Mesenchymal stem cell (in vitro differentiated cells and primary cell): ENCODE measurements at regions not wholly inside any gene's neighbourhood (a gene's known extent, or its start where the extent isn't known, plus 50 kb on each side); places are given as distances from the start of the nearest gene placed in this dataset.
"Not testable (repeated sequence)": the region's sequence is repeated elsewhere in the genome, so short reads cannot be mapped to it uniquely, and the experiment has no call there.

Experiments used
- DNase-seq: peaks from one replicate; pipeline ENCODE4 v3.0.0-alpha.2; 2013
- H2AFZ ChIP-seq: one replicate; pipeline ENCODE4 v1.6.1; 2013; ENCODE audit warnings: low read depth, mild to moderate bottlenecking, control low read depth, inconsistent platforms, low read length, moderate library complexity
- H2AK5ac ChIP-seq: 2 replicates; pipeline ENCODE4 v1.6.1; 2013; ENCODE audit warnings: low read length, moderate library complexity, mild to moderate bottlenecking, inconsistent platforms; ENCODE audit not compliant: severe bottlenecking
- H2BK120ac ChIP-seq: one replicate; pipeline ENCODE4 v1.6.1; 2013; ENCODE audit warnings: low read depth, mild to moderate bottlenecking, inconsistent platforms, low read length, moderate library complexity
- H2BK12ac ChIP-seq, 2 experiments: one replicate each; pipeline ENCODE4 v1.6.1; 2013; ENCODE audit warnings: inconsistent platforms in 2 of 2, low read length in 2 of 2, mild to moderate bottlenecking in 2 of 2, moderate library complexity in 2 of 2, control low read depth in 1 of 2
- H2BK15ac ChIP-seq: one replicate; pipeline ENCODE4 v1.6.1; 2013; ENCODE audit warnings: mild to moderate bottlenecking, low read depth, inconsistent platforms; ENCODE audit not compliant: poor library complexity, severe bottlenecking
- H2BK5ac ChIP-seq: 2 replicates; pipeline ENCODE4 v1.6.1; 2013; ENCODE audit warnings: low read depth, mild to moderate bottlenecking, low read length, control low read depth, inconsistent platforms; ENCODE audit not compliant: poor library complexity, severe bottlenecking
- H3K14ac ChIP-seq, 2 experiments: one replicate each; pipeline ENCODE4 v1.6.1; 2013; ENCODE audit warnings: inconsistent platforms in 2 of 2, low read length in 2 of 2, control low read depth in 1 of 2, mild to moderate bottlenecking in 1 of 2, moderate library complexity in 1 of 2
- H3K18ac ChIP-seq, 2 experiments: one replicate each; pipeline ENCODE4 v1.6.1; 2013; ENCODE audit warnings: inconsistent platforms in 2 of 2, low read length in 2 of 2, control low read depth in 1 of 2, low read depth in 1 of 2, mild to moderate bottlenecking in 1 of 2
- H3K23ac ChIP-seq, 2 experiments: one replicate each; pipeline ENCODE4 v1.6.1; 2013; ENCODE audit warnings: inconsistent platforms in 2 of 2, low read length in 2 of 2, mild to moderate bottlenecking in 2 of 2, moderate library complexity in 2 of 2, control low read depth in 1 of 2
- H3K27ac ChIP-seq: 2 replicates; pipeline ENCODE4 v1.5.1; 2013; ENCODE audit warnings: mild to moderate bottlenecking, moderate library complexity, low read length, control low read depth, inconsistent platforms; ENCODE audit not compliant: poor library complexity, severe bottlenecking
- H3K27me3 ChIP-seq, 2 experiments: 2 replicates each; pipeline versions ENCODE4 v1.6.1 to v1.7.0; 2013; ENCODE audit warnings: low read length in 2 of 2, mild to moderate bottlenecking in 2 of 2, moderate library complexity in 2 of 2, control low read depth in 1 of 2, inconsistent platforms in 1 of 2; ENCODE audit not compliant: control insufficient read depth in 1 of 2, insufficient read depth in 1 of 2
- H3K36me3 ChIP-seq, 2 experiments: 2 replicates each; pipeline versions ENCODE4 v1.6.1 to v1.7.0; 2013; ENCODE audit warnings: low read length in 2 of 2, control low read depth in 1 of 2, inconsistent platforms in 1 of 2, low read depth in 1 of 2, mild to moderate bottlenecking in 1 of 2; ENCODE audit not compliant: insufficient read depth in 2 of 2, control insufficient read depth in 1 of 2
- H3K4ac ChIP-seq, 2 experiments: one replicate each; pipeline ENCODE4 v1.6.1; 2013; ENCODE audit warnings: inconsistent platforms in 2 of 2, low read length in 2 of 2, mild to moderate bottlenecking in 2 of 2, moderate library complexity in 2 of 2, control low read depth in 1 of 2, low read depth in 1 of 2
- H3K4me1 ChIP-seq: 2 replicates; pipeline ENCODE4 v1.6.1; 2013; ENCODE audit warnings: low read depth, low read length, control low read depth; ENCODE audit not compliant: control insufficient read depth, insufficient read depth
- H3K4me2 ChIP-seq: 2 replicates; pipeline ENCODE4 v1.6.1; 2013; ENCODE audit warnings: low read length, mild to moderate bottlenecking, inconsistent platforms; ENCODE audit not compliant: poor library complexity, severe bottlenecking
- H3K4me3 ChIP-seq, 2 experiments: 2 replicates each; pipeline versions ENCODE4 v1.5.1 to v1.7.0; 2013; ENCODE audit warnings: low read length in 2 of 2, mild to moderate bottlenecking in 2 of 2, control low read depth in 1 of 2, low read depth in 1 of 2; ENCODE audit not compliant: insufficient read depth in 1 of 2
- H3K79me1 ChIP-seq: replicated peaks from 2 replicates; pipeline ENCODE4 v1.6.1; 2013; ENCODE audit warnings: mild to moderate bottlenecking, control low read depth, low read length, inconsistent platforms; ENCODE audit not compliant: poor library complexity, severe bottlenecking
- H3K9ac ChIP-seq: 2 replicates; pipeline ENCODE4 v1.7.0; 2013; ENCODE audit warnings: mild to moderate bottlenecking, low read length, moderate library complexity
- H3K9me3 ChIP-seq: 2 replicates; pipeline ENCODE4 v1.7.0; 2013; ENCODE audit warnings: mild to moderate bottlenecking, low read length; ENCODE audit not compliant: control insufficient read depth
- H4K8ac ChIP-seq: one replicate; pipeline ENCODE4 v1.6.1; 2013; ENCODE audit warnings: inconsistent platforms, mild to moderate bottlenecking, low read length, moderate library complexity
- H4K91ac ChIP-seq: one replicate; pipeline ENCODE4 v1.6.1; 2013; ENCODE audit warnings: mild to moderate bottlenecking, low read length, inconsistent platforms
- WGBS: methylation state at CpG from one replicate; pipeline ENCODE4 v1.1.7; 2013; ENCODE audit warnings: mixed read lengths; 5-methylcytosine and 5-hydroxymethylcytosine counted together

- not testable (repeated sequence) for H3K27ac ChIP-seq, H3K18ac ChIP-seq, H3K79me1 ChIP-seq, H2BK120ac ChIP-seq, H2BK15ac ChIP-seq, H2BK5ac ChIP-seq, H3K36me3 ChIP-seq, H3K4me2 ChIP-seq, H2BK12ac ChIP-seq, H3K9me3 ChIP-seq, H3K4ac ChIP-seq, H4K91ac ChIP-seq, DNase-seq, H2AFZ ChIP-seq, H3K23ac ChIP-seq, H3K27me3 ChIP-seq, H3K9ac ChIP-seq, H3K14ac ChIP-seq, H4K8ac ChIP-seq, H3K4me1 ChIP-seq, H2AK5ac ChIP-seq, H3K4me3 ChIP-seq
- 68% methylated on average over 4 of the region's 5 CpGs for WGBS
Observed at GRCh38 chr5:177941386-177941785, 54.7 kb downstream of the PROP1 start.

- H4K8ac ChIP-seq, H2BK5ac ChIP-seq, H3K79me1 ChIP-seq, H3K9me3 ChIP-seq, H2BK120ac ChIP-seq, H3K27me3 ChIP-seq, H3K4me1 ChIP-seq, H2AK5ac ChIP-seq, H3K36me3 ChIP-seq, H3K23ac ChIP-seq, H3K4ac ChIP-seq, H2BK15ac ChIP-seq, H3K27ac ChIP-seq, H3K9ac ChIP-seq, H4K91ac ChIP-seq: not testable (repeated sequence)
- Histone ChIP-seq H3K4me3 (peak overlapping the region; percentile 63 to 67), H3K14ac (peak overlapping the region in 1 of 2 experiments; percentile 60), H3K4me2 (peak overlapping the region; percentile 83), H2AFZ (peak overlapping the region; percentile 76), H3K18ac (peak overlapping the region in 1 of 2 experiments; percentile 52), H2BK12ac (peak overlapping the region in 1 of 2 experiments; percentile 52)
- peak; percentile 19 for DNase-seq
- WGBS, result 1% methylated on average over 28 of the region's 79 CpGs
Observed at GRCh38 chr5:177939246-177940171, 56.5 kb downstream of the PROP1 start.

- not testable (repeated sequence) for H3K9ac ChIP-seq, H3K79me1 ChIP-seq, H3K27ac ChIP-seq, H2BK120ac ChIP-seq, H2BK15ac ChIP-seq, H2BK12ac ChIP-seq, H2AK5ac ChIP-seq, H3K23ac ChIP-seq, H3K27me3 ChIP-seq, DNase-seq, H3K9me3 ChIP-seq, H3K36me3 ChIP-seq, H3K18ac ChIP-seq, H2BK5ac ChIP-seq, H3K14ac ChIP-seq, H4K91ac ChIP-seq, H4K8ac ChIP-seq, H2AFZ ChIP-seq, H3K4me1 ChIP-seq, H3K4ac ChIP-seq
- Histone ChIP-seq H3K4me3 (peak overlapping the region in 1 of 2 experiments; percentile 67), H3K4me2 (peak overlapping the region; percentile 83)
- 48% methylated on average over 3 of the region's 7 CpGs for WGBS
Observed at GRCh38 chr5:177938767-177939166, 57.3 kb downstream of the PROP1 start.

GRCh38 chr5:177934233-177934632 is 61.8 kb downstream of the PROP1 start:
- not testable (repeated sequence) for H3K4me1 ChIP-seq, H3K4me3 ChIP-seq, H4K91ac ChIP-seq, H2BK5ac ChIP-seq, H2BK120ac ChIP-seq, H2BK15ac ChIP-seq, H3K18ac ChIP-seq, H3K14ac ChIP-seq, H3K27ac ChIP-seq, H4K8ac ChIP-seq, H3K23ac ChIP-seq, H3K9me3 ChIP-seq, H2AK5ac ChIP-seq, H3K9ac ChIP-seq, H3K27me3 ChIP-seq, H2AFZ ChIP-seq, H3K79me1 ChIP-seq, H3K4me2 ChIP-seq, H2BK12ac ChIP-seq, DNase-seq, H3K4ac ChIP-seq, H3K36me3 ChIP-seq
